Chondrocyte (in vitro differentiated cells): ENCODE measurements at regions not wholly inside any gene's neighbourhood (a gene's known extent, or its start where the extent isn't known, plus 50 kb on each side); places are given as distances from the start of the nearest gene placed in this dataset.

Experiments used
- DNase-seq: peaks from one replicate; pipeline ENCODE4 v3.0.0; 2021; ENCODE audit warnings: mixed read lengths, low spot score
- H3K27ac Mint-ChIP-seq: one replicate; pipeline ENCODE4 v1.8.0; 2021; ENCODE audit warnings: mild to moderate bottlenecking, moderate library complexity, mixed read lengths; ENCODE audit not compliant: unreplicated experiment
- H3K27me3 Mint-ChIP-seq: 2 replicates; pipeline ENCODE4 v1.8.0; 2021; ENCODE audit warnings: low read depth, mixed read lengths
- H3K36me3 Mint-ChIP-seq: 2 replicates; pipeline ENCODE4 v1.8.0; 2021; ENCODE audit warnings: low read depth, mixed read lengths
- H3K4me1 Mint-ChIP-seq: 2 replicates; pipeline ENCODE4 v1.8.0; 2021; ENCODE audit warnings: low read depth, mild to moderate bottlenecking, mixed read lengths
- H3K4me3 Mint-ChIP-seq: one replicate; pipeline ENCODE4 v1.8.0; 2021; ENCODE audit warnings: mild to moderate bottlenecking, moderate library complexity, mixed read lengths; ENCODE audit not compliant: unreplicated experiment
- H3K9me3 Mint-ChIP-seq: 2 replicates; pipeline ENCODE4 v1.8.0; 2021; ENCODE audit warnings: low read depth, mixed read lengths
- TF ChIP-seq, protein P1 (sequence below): fragments of 200-600 bp; sonication (generic); IDR thresholded peaks from 2 replicates; pipeline ENCODE4 v1.5.0; 2021; ENCODE audit warnings: antibody characterized with exemption, mild to moderate bottlenecking, moderate library complexity

DNA sequence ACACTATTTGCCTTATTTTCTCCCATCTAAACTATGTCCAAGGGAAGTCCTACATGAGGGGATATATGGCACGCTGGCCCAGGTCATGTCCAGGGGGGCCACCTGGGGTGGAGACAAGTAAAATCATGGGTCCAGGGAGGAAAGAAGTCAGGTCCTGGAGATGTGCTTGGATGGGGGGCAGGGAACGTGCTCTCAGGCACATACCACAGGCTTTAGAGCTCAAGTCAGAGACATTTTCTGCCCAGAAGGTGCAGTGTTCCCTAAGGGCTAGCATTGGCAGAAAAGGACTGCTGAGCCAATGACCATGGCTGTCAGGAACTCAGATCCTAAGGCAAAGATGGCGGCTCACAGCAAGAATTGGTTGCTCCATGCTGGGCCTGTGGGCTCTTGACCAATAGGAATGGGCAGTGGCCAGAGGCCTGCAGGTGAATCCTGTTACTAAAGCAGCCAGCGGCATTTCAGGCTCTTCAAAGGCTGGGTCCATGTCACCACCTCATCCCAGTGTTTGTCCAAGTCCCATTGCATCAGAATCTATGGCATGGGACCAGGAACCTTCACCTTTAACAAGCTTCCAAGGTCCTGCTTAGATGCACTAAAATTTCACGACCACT, 175.0 kb downstream of the RPLP1 start:
- peaks cover 79% of the 10 kb centered on the region for H3K27me3 Mint-ChIP-seq
- no peak for DNase-seq
- no peaks in the 10 kb centered on the region for H3K4me1 Mint-ChIP-seq
- peaks cover 6% of the 10 kb centered on the region for H3K36me3 Mint-ChIP-seq
- H3K27ac Mint-ChIP-seq: no peak overlapping the region
- TF ChIP-seq, protein P1, sequence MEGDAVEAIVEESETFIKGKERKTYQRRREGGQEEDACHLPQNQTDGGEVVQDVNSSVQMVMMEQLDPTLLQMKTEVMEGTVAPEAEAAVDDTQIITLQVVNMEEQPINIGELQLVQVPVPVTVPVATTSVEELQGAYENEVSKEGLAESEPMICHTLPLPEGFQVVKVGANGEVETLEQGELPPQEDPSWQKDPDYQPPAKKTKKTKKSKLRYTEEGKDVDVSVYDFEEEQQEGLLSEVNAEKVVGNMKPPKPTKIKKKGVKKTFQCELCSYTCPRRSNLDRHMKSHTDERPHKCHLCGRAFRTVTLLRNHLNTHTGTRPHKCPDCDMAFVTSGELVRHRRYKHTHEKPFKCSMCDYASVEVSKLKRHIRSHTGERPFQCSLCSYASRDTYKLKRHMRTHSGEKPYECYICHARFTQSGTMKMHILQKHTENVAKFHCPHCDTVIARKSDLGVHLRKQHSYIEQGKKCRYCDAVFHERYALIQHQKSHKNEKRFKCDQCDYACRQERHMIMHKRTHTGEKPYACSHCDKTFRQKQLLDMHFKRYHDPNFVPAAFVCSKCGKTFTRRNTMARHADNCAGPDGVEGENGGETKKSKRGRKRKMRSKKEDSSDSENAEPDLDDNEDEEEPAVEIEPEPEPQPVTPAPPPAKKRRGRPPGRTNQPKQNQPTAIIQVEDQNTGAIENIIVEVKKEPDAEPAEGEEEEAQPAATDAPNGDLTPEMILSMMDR: no peak
- H3K9me3 Mint-ChIP-seq: no peaks in the 10 kb centered on the region
- no peak overlapping the region for H3K4me3 Mint-ChIP-seq

DNA sequence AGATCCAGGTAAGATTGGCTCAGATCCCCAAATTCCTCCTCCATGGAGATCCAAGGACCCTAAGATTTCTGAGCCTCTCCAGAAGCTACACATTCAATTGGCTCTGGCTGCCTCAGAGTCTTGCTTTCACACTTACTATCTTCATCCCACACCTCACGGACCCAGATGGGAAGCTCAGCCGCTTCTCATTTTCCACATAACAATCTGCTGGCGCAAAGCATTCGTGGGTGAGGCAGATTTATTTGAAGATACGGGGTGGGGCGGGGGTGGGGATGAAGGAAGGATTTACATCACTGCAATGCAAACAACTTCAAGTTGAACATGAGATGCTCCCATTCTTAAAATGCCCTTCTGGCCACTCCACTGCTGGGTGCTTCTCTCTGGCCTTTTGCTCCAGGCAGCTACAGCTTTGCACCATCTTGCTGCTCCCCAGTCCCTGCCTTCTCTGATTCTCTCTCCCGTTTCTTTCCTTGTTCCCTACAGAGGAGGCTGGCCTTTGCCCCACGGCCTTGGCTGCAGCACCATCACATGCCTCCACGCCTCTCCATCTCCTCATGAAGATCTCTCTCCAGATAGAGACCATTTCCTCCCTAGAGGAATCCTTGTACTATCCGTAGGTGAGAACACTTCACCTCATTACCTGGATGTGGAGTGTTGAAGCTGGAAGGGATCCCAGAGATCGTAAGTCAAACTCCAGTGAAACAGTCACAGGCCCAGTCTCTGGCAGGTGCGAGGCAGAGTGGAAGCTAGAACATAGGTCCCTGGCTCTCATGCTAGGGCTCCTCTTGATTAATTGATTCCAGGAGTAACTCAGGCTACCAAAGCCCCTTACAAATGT, 175.9 kb downstream of the RPLP1 start:
- Mint-ChIP-seq H3K4me1 (no peaks in the 10 kb centered on the region), H3K27ac (no peak overlapping the region), H3K36me3 (peaks cover 6% of the 10 kb centered on the region), H3K4me3 (no peak overlapping the region), H3K27me3 (peaks cover 83% of the 10 kb centered on the region), H3K9me3 (peaks cover 1% of the 10 kb centered on the region)
- TF ChIP-seq, protein P1: no peak
- no peak for DNase-seq

DNA sequence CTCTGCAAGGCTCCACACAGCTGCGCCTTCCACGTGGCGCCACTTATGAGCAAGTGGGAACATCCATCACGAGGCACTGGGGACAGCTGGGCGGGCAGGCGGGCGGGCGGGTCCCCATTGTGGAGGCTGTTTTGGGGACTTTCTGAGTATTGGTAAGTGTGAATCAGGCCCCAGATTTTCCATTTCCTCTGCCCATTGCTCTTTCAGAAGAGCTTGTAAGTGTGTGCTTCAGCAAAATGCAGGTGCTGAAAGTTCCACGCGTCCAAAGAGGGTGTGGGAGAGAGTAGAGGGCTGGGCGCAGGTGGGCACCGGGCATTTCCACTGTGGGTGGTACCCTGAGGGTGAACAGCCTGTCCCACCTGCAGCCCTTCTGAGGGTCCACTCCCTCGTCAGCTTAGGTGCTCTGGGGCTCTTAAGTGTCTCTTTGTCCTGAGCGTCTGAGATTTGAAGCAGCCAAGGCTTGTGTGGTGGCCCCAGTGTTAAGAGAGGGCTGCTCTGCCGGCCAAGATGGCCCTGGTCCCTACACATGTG, 177.1 kb downstream of the RPLP1 start:
- Mint-ChIP-seq H3K36me3 (peaks cover 6% of the 10 kb centered on the region), H3K27me3 (peaks cover 76% of the 10 kb centered on the region), H3K9me3 (peaks cover 4% of the 10 kb centered on the region), H3K27ac (no peak overlapping the region), H3K4me1 (no peaks in the 10 kb centered on the region), H3K4me3 (no peak overlapping the region)
- no peak for DNase-seq
- TF ChIP-seq, protein P1: no peak

DNA sequence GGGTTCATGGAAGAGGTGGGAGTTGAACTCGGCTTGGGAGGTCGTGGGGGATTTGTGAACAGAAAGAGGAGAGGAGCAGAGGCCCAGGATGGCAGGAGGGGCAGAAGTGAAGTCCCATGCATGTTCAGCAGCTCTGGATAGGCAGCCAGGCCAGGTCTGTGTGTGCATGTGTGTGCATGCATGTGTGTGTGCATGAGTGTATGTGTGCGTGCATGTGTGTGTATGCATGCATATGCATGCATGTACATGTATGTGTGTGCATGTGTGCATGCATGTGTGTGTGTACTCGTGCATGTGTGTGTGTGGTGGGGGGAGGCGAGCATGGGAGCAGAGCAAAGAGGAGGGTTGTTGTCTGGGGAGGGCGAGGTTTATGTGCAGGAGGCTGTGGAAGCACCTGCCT, 178.4 kb downstream of the RPLP1 start:
- peaks cover 4% of the 10 kb centered on the region for H3K9me3 Mint-ChIP-seq
- H3K27ac Mint-ChIP-seq: no peak overlapping the region
- TF ChIP-seq, protein P1: no peak
- no peaks in the 10 kb centered on the region for H3K4me1 Mint-ChIP-seq
- peaks cover 75% of the 10 kb centered on the region for H3K27me3 Mint-ChIP-seq
- H3K4me3 Mint-ChIP-seq: no peak overlapping the region
- peaks cover 4% of the 10 kb centered on the region for H3K36me3 Mint-ChIP-seq
- no peak for DNase-seq

DNA sequence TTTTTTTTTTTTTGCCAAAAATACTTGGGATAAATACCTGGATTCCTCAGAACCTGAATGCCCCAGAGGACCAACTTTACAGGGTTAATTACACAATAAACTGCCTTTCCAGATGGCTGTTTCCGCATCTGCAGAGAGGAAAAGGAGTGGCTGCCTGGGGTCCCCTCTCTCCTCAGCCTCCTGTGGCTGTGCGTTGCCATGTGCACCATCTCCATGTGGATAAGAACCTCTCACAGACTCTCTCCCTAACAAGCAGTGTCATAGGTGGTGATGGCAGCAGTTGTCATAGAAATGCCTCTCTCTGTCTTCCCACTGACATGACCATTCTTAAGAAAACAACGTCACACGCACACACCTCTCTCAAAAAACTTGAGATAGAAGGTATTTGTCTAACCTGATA, 179.4 kb downstream of the RPLP1 start:
- DNase-seq: no peak
- Mint-ChIP-seq H3K27me3 (peaks cover 73% of the 10 kb centered on the region), H3K9me3 (peaks cover 4% of the 10 kb centered on the region), H3K4me1 (no peaks in the 10 kb centered on the region), H3K36me3 (peaks cover 4% of the 10 kb centered on the region), H3K27ac (no peak overlapping the region), H3K4me3 (no peak overlapping the region)
- TF ChIP-seq, protein P1: no peak
